GM19468 (cell line): ENCODE measurements at regions not wholly inside any gene's neighbourhood (a gene's known extent, or its start where the extent isn't known, plus 50 kb on each side); places are given as distances from the start of the nearest gene placed in this dataset.

Experiments used
- ATAC-seq: cut with Tn5 transposase; IDR thresholded peaks from one replicate; pipeline ENCODE4 v1.9.1; 2021; ENCODE audit warnings: mild to moderate bottlenecking, moderate library complexity, moderate number of reproducible peaks; ENCODE audit not compliant: unreplicated experiment; ENCODE audit errors: extremely low read depth

DNA sequence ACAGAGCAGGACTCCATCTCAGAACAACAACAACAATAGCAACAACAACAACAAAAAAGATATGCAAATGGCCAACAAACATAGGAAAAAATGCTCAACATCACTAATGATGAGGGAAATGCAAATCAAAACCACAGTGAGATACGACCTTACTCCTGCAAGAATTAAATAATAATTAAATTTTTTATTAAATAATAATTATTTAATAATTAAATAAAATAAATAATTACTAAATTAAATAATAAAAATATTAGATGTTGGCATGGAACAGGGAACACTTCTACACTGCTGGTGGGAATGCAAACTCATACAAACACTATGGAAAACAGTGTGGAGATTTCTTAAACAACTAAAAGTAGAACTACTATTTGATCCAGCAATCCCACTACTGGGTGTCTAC, 1022.3 kb upstream of the B3GALT2 start:
- ATAC-seq = no peak

- no peak for ATAC-seq
Measured at GRCh38 chr1:194196562-194196961, 1010.1 kb upstream of the B3GALT2 start.

DNA sequence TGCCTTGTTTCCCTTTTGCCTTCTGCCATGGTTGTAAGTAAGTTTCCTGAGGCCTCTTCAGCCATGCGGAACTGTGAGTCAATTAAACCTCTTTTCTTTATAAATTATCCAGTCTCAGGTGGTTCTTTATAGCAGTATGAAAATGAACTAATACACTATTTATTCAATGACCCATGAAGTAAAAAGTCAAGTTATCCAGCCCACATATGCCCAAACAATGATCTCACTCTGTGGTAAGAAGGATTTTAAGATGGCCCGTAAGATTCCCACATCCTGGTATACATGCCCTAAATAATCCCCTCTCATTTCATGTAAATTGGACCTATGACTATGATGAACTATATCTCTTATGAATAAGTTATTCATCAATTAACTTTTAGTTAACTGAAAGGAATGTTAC, 1008.3 kb upstream of the B3GALT2 start:
- ATAC-seq = no peak

GRCh38 chr1:194184974-194185373, 998.6 kb upstream of the B3GALT2 start:
- no peak for ATAC-seq

DNA sequence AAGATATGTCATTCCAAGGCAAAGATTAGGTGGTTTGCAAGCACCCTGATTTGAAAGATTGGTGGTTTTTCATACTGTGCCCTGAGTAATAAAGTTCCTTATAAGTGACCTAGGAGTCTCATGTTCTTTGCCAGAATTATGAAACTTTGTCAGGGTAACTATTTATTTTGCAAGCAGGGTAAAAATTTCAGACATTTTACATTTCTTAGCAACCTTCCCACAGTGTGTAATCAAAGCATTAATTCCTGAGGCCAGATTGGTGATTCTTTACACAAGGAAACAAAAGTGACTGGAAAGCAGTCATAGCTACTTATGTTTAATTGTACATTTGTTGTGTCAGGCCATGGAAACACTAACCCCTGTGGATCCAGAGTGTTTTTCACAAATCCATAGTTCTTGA, 998.0 kb upstream of the B3GALT2 start:
- ATAC-seq = no peak

GRCh38 chr1:194181845-194182244, 995.4 kb upstream of the B3GALT2 start:
- ATAC-seq = no peak

DNA sequence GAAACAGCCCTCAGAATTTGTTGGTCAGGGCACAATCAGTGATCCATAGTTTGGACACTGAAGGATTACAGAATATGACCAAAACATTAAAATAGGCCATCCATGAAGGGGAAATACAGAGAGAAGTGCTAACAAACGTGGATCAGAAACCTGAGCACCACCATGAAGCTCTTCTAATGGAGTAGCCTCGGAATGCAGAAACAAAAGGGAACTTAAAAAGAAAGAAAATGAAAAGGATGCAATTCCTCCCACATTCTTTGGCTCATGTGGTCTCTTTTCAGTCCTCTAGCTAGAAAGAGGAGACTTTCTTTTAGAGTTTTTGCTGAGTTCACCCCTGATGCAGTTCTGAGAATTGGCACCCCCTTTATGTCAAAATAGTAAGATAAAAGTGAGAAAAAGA, 989.8 kb upstream of the B3GALT2 start:
- no peak for ATAC-seq

DNA sequence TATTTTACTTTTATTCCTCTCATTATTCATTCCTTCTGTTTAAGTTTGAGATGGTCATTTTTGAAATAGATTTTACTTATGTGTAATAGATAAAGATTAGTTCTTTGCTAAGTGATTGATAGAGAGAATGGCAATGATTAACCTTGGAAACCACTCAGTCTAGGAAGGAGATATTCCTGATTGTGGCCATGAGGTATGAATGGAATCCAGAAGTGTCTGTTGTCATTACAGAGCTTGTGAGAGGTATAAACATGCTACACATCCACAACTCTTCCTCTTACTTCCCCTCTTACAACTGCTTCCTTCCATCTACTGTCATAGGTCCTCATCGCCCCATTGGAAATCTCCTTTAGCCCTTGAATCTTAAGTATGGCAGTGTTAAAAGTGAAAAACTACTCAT, 988.8 kb upstream of the B3GALT2 start:
- ATAC-seq = no peak

GRCh38 chr1:194174528-194174927, 988.1 kb upstream of the B3GALT2 start:
- ATAC-seq = no peak

- ATAC-seq = no peak
Measured at GRCh38 chr1:194171596-194171995, 985.2 kb upstream of the B3GALT2 start.

GRCh38 chr1:194167956-194168640, 981.7 kb upstream of the B3GALT2 start:
- no peak for ATAC-seq

GRCh38 chr1:194164755-194165154, 978.3 kb upstream of the B3GALT2 start:
- no peak for ATAC-seq

- ATAC-seq = no peak
Measured at GRCh38 chr1:194161591-194161990, 975.2 kb upstream of the B3GALT2 start.

DNA sequence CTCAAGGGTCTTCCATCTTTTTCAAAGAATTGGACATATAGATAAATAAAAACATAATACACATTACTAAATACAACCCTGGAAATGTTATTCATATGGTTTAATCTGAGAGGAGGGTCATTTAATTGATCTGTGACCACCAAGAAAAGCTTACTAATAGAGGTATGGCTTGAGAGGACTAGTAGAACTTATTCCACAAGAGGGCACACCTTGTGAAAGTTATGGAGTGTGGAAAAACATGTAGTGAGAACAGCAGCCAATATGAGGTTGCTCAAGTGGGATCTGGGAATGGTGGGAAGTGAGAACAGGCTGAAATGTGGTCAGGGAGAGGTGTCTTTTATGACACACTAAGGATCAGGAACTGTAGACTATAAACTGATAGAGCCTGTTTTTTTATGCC, 973.5 kb upstream of the B3GALT2 start:
- no peak for ATAC-seq

DNA sequence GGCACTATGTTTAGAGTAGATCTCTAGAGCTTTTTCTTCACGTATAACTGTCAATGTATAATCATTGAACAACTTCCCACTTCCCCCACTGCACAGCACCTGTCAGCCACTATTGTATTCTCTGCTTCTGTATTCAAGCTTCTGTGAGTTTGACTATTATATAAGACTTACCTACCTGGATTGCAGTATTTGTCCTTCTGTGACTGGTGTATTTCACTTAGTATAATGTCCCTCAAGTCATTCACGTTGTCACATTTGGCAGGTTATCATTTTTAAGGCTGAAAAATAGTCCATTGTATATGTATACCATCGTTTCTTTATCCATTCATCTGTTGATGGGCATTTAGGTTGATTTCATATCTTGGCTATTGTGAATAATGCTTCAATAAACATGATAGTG, 969.5 kb upstream of the B3GALT2 start:
- no peak for ATAC-seq

DNA sequence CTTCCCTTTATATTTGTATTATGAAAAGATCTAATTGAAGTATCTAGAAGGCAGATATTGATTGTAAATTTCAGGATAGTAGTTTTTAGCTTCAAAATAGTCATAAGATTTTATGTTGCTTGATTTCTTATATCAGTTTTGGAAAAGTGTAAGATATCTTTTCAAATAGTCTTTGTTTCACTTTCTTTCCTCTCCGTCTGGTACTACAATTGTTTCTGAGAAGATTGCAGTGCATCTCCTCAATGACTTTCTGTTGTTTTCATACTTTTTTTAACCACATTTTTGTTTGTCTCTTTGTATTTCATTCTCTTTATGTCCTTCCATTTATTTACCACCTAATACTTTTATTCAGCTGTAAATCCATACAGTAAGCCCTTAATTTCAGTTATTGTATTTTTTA, 964.6 kb upstream of the B3GALT2 start:
- no peak for ATAC-seq

GRCh38 chr1:194150242-194150641, 963.8 kb upstream of the B3GALT2 start:
- ATAC-seq = no peak

DNA sequence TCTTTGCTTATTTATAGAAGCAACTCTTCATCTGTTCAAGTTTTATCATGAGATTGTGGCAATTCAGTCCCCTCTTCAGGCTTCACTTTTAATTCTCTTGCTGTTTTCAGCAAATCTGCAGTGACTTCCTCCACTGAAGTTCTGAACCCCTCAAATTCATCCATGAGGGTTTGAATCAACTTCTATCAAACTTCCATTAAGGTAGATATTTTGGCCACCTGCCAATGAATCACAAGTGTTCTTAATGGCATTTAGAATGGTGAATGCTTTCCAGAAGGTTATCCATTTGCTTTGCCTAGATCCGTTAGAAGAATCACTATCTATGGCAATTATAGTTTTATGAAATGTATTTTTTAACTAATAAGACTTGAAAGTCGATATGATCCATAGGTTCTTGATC, 946.7 kb upstream of the B3GALT2 start:
- ATAC-seq = no peak

DNA sequence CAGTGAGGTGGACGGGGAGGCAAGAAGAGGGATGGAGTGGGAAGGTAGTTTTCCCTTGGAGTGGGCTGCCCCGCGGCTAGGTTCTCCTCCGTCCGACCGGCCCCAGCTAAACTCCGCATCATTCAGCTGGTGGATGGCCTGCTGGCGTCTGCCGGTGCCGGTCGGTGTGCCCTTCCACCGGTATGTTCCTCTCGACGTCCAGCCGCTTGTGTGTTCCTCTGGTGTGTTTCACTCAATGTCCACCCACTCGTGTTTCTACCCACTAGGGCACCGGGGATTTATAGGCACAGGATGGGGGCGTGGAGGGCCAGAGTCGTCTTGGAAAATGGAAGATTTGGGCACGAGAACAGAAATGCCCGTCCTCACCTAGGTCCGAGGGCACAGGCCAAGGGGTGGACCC, 931.7 kb upstream of the B3GALT2 start:
- no peak for ATAC-seq

DNA sequence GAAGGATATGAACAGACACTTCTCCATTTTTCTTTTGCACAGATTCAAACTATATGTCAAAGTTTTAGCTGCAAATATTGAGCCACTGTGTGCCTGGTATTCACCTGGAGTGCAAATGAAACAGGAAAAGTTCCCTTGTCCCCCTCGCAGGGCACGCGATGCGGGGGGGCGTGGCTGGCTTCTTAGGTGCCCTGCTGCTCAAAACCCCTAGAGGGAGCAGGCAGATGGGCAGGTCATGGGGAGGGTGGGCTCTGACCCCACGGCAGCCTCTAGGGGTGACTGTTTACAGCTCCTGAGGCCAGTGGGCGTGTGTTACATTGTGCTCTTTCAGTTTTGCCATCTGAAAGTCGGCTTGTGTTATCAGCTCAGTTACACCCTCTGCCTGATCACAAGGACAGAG, 931.2 kb upstream of the B3GALT2 start:
- ATAC-seq = no peak

- no peak for ATAC-seq
Measured at GRCh38 chr1:194114288-194114687, 927.9 kb upstream of the B3GALT2 start.

DNA sequence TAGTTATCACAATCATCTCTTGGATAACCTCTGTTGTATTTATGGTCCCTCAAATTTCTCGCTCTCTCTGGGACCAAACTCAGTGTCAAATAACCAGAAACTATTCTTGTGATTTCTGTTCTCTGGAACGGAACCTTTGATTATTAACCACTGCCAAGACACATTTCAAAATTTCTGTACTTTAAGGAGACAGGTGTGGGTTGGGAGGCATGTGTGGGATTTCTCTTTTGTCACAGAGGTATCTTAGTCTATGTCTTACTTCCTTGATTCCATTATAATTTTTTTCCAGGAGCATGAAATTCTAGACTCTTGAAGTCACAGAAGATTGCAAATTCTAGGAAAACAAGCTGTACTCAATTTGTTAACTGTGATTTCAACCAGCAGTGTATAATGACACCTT, 919.0 kb upstream of the B3GALT2 start:
- ATAC-seq = no peak
